Cardiac fibroblast (primary cell): ENCODE measurements at regions not wholly inside any gene's neighbourhood (a gene's known extent, or its start where the extent isn't known, plus 50 kb on each side); places are given as distances from the start of the nearest gene placed in this dataset.

Experiments
- DNase-seq, 2 donors: peaks; one replicate each; pipeline versions ENCODE4 v3.0.0 to v3.0.0-alpha.2; 2010; ENCODE audit warnings: low read depth in 2 of 2
- H3K4me3 ChIP-seq, 2 donors: replicated peaks in 1 of 2; 1 replicate in 1 of 2; 2 replicates in 1 of 2; pipeline ENCODE4 v1.5.1; 2011; ENCODE audit warnings: low read depth in 2 of 2, low read length in 2 of 2, mild to moderate bottlenecking in 2 of 2, moderate library complexity in 1 of 2
- CTCF ChIP-seq: IDR thresholded peaks from one replicate; pipeline ENCODE4 v1.5.1; 2011; ENCODE audit warnings: low read depth, mild to moderate bottlenecking, low read length, inconsistent platforms

GRCh38 chr5:60526336-60526875 lies 173.6 kb downstream of the DEPDC1B start:
- no peak overlapping the region for H3K4me3 ChIP-seq
- DNase-seq: no peak
- no peak for TF ChIP-seq CTCF

- peak; percentile 13 to 38 for DNase-seq
- no peak for TF ChIP-seq CTCF
- no peak overlapping the region for H3K4me3 ChIP-seq
Observed at GRCh38 chr5:60522292-60522905, 177.6 kb downstream of the DEPDC1B start.

GRCh38 chr5:60521376-60522291 lies 178.3 kb downstream of the DEPDC1B start:
- no peak for DNase-seq
- no peak overlapping the region for H3K4me3 ChIP-seq
- TF ChIP-seq CTCF: no peak

GRCh38 chr5:60520451-60521227 lies 179.3 kb downstream of the DEPDC1B start:
- DNase-seq: no peak
- H3K4me3 ChIP-seq: no peak overlapping the region
- TF ChIP-seq CTCF: no peak

- H3K4me3 ChIP-seq: no peak overlapping the region
- no peak for DNase-seq
- TF ChIP-seq CTCF: no peak
Observed at GRCh38 chr5:60519372-60519771, 180.6 kb downstream of the DEPDC1B start.

GRCh38 chr5:60517850-60518249 lies 182.1 kb downstream of the DEPDC1B start:
- no peak for DNase-seq

More at GRCh38 chr5:60517850-60518249, 182.1 kb downstream of the DEPDC1B start:
- no peak for TF ChIP-seq CTCF
- no peak overlapping the region for H3K4me3 ChIP-seq
